B cell (primary cell): ENCODE measurements at regions not wholly inside any gene's neighbourhood (a gene's known extent, or its start where the extent isn't known, plus 50 kb on each side); places are given as distances from the start of the nearest gene placed in this dataset.

Experiments used
- CTCF ChIP-seq: fragments of 200-600 bp; IDR thresholded peaks from one replicate; pipeline ENCODE4 v1.8.0; 2022; ENCODE audit warnings: antibody characterized with exemption, mild to moderate bottlenecking
- EZH2 ChIP-seq: IDR thresholded peaks from 2 replicates; pipeline ENCODE4 v1.6.1; 2012; ENCODE audit warnings: borderline replicate concordance, low read depth, mild to moderate bottlenecking, moderate library complexity, low read length; ENCODE audit not compliant: insufficient read depth, poor library complexity, severe bottlenecking

- no peak for TF ChIP-seq CTCF
- no peak for TF ChIP-seq EZH2
Measured at GRCh38 chr1:79896140-79896539, 889.6 kb upstream of the ADGRL4 start.
